ENCODE measurements at regions not wholly inside any gene's neighbourhood (a gene's known extent, or its start where the extent isn't known, plus 50 kb on each side); places are given as distances from the start of the nearest gene placed in this dataset.

- DNase-seq (ENCODE audit: low read depth): no peak
Measured at GRCh38 chr2:59974051-59974766, 579.2 kb downstream of the BCL11A start.

DNA sequence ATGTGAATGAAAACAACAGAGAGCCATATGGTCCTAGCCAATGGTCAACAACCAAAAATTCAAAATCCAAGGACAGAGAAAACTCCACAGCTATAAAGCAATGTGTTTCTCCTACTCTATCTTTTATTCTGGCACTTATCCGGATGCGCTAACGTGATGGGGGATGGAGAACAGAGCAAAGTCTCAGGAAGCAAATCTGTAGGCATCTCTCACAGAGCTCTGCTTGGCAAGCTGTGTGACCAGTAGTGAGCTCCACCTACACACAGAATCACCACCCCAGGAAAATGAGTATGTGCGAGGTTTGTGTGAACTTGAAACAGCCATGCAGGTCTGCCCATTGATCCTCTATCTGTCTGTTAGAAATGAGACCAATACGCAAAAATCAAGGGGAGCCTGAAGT, 584.3 kb downstream of the BCL11A start:
- DNase-seq (ENCODE audit: low read depth): no peak

GRCh38 chr2:59968441-59968840, 585.0 kb downstream of the BCL11A start:
- no peak for DNase-seq (ENCODE audit: low read depth)

GRCh38 chr2:59967691-59968090, 585.8 kb downstream of the BCL11A start:
- DNase-seq (ENCODE audit: low read depth): no peak

DNA sequence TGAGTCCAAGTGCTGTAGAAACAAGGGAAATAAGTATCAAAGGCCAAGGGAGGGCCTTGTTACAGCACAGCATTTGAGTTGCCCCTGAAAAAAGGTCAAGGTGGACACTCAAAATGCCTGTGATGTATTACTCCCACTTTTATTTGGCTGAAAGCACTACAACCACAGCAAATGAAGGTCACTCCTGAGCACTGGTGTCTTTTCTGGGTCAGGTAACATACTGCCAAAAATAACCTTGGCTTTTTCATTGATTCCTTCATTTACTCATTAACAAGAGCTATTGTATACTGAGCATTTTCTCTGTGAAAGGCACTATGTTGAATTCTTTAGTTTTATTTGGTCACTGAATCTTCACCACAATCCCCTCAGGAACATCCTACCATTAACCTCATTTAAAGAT, 590.3 kb downstream of the BCL11A start:
- DNase-seq (ENCODE audit: low read depth): no peak

DNA sequence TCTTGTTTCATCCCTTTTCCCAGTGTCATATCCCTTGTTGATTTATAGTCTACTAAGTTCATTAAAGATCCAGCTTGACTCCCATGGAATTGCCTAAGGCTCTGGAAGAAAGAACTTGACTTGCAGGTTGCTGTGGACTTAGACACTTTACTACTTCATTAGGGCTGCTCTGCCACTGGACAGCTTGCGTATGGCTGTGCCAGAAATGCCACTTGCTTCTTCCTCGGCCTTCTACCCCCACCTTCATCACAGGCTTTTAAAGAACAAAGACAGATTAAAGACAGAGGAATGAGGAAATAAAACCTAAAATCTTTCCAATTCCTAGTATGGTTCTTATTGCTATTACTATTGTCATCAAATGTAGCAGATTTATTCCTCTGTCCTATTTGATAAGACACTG, 591.7 kb downstream of the BCL11A start:
- no peak for DNase-seq (ENCODE audit: low read depth)

DNA sequence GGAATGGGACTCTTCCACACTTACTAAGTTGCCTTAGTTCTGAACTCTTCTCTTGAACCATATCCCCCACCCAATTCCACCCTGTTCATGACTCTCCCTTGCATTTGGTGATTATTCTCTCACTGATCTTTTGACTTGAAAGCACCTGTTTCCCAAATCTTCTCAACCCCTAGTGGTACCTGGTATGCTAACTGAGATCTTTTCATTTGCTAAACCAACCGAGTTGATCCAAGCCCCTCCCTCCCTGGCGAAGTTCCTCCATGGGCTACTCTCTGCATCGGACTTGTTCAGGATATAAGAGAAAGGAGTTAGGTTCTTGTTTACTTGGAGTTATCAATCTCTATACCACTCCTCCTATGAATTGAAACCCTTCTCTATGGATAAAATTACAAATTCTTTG, 593.5 kb downstream of the BCL11A start:
- DNase-seq (ENCODE audit: low read depth): no peak

- no peak for DNase-seq (ENCODE audit: low read depth)
Measured at GRCh38 chr2:59957504-59957903, 596.0 kb downstream of the BCL11A start.

GRCh38 chr2:59956981-59957380, 596.5 kb downstream of the BCL11A start:
- no peak for DNase-seq (ENCODE audit: low read depth)

DNA sequence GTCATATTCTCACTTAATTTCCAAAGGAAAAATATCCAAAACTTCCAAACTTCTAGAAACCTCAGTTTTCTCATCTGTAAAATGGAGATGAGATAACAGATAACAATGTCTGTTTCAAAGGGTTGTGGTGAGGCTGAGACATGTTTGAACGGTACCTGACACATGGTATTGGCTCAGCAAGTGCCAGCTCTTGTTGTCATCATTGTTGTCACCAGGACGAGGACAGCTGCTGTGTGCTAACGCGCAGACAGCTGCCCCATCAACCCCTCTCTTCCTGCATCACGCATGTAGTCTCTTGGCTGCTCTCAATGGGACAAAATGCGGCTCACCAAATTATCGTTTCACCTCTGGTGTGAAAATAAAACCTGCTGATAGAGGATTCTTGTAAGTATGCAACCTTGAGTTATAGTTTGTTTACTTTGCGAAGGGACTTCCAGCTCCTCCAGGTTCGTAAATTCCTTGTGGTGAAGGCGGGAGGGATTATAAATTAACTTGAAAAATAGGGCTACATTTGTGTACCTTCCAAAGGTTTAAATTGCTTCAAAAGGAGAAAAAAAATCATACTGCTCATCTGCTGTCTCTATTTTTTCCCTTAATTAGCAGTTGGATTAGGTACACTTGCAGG, 605.4 kb downstream of the BCL11A start:
- DNase-seq (ENCODE audit: low read depth): no peak

GRCh38 chr2:59947209-59947608, 606.2 kb downstream of the BCL11A start:
- DNase-seq (ENCODE audit: low read depth): no peak

DNA sequence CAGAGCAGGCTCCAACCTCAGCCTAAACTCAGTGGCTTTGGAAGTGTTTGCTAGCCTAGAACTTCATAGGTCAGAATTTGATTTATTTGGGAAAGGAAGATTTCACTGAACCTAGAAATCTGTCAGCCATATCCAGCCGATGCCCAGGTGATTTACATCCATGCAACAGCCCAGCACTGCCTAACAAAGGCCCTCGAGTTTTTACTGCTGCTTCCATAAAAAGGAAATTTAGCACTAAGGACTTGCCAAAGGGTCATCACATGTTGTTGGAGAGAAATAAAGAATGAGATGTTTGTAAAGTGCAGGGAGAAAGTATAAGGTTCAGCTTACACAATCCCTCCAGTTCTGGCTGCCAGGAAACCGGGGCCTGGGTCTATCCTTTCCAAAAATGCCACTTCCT, 614.2 kb downstream of the BCL11A start:
- no peak for DNase-seq (ENCODE audit: low read depth)

DNA sequence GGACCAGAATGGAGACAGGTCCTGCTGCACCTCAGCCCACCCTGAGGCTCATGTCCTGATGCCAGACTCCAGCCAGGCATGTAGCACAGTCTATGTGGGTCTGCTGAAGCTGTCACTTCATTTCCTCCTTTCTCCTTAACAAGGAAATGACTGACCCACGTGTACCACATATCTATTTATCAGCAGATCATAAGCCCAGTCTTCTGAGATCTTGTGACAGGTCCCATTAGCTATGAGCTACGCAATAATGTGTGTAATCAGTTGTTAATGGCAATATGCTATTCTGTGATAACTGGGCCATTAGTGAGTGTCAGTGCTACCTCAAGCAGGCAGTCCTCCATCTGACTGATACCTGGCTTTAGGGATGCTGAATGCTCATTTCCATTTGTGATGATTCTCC, 615.3 kb downstream of the BCL11A start:
- DNase-seq (ENCODE audit: low read depth): no peak

- DNase-seq (ENCODE audit: low read depth): no peak
Measured at GRCh38 chr2:59936048-59936447, 617.4 kb downstream of the BCL11A start.

DNA sequence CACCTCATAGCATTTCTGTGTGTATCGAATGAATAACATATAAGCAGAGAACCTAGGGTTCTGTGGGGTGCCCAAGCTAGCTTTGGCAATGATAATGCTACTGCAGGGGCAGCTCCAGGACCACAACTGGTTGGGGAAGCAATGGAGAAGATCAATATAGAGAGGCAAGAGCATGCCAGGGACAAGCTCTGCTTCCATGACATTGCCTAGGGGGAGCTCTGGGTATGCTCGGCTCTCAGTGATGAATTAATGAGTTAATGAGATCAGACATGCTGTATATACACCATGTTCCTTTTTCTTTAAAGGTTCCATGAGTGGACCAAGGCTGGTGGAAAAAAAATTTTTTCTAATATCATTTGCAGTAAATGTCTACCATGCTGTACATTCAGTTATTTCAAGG, 618.4 kb downstream of the BCL11A start:
- no peak for DNase-seq (ENCODE audit: low read depth)

- no peak for DNase-seq (ENCODE audit: low read depth)
Measured at GRCh38 chr2:59933948-59934347, 619.5 kb downstream of the BCL11A start.

DNA sequence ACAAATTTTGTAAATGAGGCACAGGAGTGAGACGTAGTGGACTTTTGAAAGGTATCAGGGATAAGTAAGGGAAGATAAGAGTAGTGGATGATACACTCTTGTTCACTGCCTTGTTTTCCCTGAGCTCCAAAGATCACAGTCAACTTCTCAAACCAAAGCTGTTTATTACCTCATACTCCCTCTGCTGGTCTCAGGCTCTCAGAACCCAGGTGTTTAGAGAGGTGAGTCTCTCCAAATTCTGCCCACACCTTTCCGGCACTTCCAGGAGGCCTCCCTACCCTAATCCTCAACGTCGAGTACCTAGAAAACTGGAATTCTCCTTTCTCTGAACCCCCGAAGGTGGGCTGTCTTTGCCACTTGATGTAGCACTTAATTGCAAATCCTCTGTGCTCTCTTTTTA, 621.1 kb downstream of the BCL11A start:
- DNase-seq (ENCODE audit: low read depth): no peak

- no peak for DNase-seq (ENCODE audit: low read depth)
Measured at GRCh38 chr2:59930430-59930829, 623.0 kb downstream of the BCL11A start.

GRCh38 chr2:59926731-59927130, 626.7 kb downstream of the BCL11A start:
- no peak for DNase-seq (ENCODE audit: low read depth)

DNA sequence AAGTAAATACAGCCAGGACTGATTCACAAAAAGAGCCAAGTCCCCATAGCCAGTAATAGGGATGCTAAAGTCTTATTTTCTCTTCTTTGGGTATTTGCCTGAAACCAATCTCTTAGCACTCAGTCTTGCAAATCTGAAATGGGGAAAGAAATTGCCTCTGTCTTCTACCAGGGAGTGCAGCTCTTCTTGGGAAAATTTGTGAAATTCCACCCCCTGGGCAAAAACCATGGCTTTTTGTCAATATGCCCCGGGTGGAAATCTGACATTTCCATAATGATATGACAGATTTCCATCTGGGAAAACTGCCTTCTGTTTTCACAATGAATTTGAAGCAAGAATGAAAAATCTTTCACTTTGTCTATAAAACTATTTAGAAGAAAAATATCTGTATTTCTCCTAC, 628.1 kb downstream of the BCL11A start:
- no peak for DNase-seq (ENCODE audit: low read depth)

- DNase-seq (ENCODE audit: low read depth): no peak
Measured at GRCh38 chr2:59924346-59924745, 629.1 kb downstream of the BCL11A start.

- no peak for DNase-seq (ENCODE audit: low read depth)
Measured at GRCh38 chr2:59922450-59922849, 631.0 kb downstream of the BCL11A start.

DNA sequence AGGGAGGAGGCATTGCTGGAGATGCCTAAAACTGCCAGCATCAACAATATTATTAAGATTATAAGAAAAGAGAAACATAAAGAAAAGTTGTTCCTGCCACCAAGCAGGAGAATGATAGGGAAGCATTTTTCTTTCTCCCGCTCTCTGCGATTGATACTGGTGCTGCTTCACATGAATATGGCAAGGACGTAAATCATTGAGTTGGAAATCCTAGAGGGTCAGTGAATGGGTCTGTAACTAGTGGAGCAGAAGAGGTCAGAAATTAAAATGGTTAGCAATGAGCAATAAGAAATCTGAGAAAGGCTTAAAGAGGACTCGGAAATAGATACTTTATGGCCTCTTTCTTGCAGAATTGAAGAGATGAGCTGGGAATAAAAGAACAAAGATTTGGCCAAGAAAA, 631.7 kb downstream of the BCL11A start:
- no peak for DNase-seq (ENCODE audit: low read depth)

DNA sequence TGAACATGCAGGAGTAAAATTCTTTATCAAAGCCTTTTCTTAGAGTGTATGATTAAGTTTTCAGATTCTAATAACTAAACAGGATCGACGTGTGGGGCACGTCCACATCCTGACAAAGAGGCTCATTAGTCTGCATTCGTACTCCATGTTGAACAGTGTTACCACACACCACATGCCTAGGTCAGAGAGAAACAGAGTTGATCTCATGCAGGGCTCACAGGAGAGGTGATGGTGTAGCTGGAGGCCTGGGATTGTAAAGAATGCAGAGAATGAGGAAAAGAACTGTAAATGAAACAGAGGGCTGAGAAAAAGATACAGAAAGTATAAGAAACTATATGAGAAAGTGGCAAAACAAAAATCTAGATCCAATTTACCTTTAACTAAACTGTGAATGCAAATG, 632.5 kb downstream of the BCL11A start:
- no peak for DNase-seq (ENCODE audit: low read depth)
